Ishikawa (cell line): ENCODE measurements at regions not wholly inside any gene's neighbourhood (a gene's known extent, or its start where the extent isn't known, plus 50 kb on each side); places are given as distances from the start of the nearest gene placed in this dataset.

Source experiments
- CEBPB ChIP-seq: IDR thresholded peaks from 2 replicates; pipeline ENCODE4 v1.6.1; 2012
- CREB1 ChIP-seq: IDR thresholded peaks from 2 replicates; pipeline ENCODE4 v1.6.1; 2012; ENCODE audit warnings: low read depth
- EGR1 ChIP-seq: IDR thresholded peaks from 2 replicates; pipeline ENCODE4 v1.6.1; 2012
- EP300 ChIP-seq: IDR thresholded peaks from 2 replicates; pipeline ENCODE4 v1.6.1; 2012; ENCODE audit warnings: borderline replicate concordance
- FOXM1 ChIP-seq: IDR thresholded peaks from 2 replicates; pipeline ENCODE4 v1.6.1; 2012; ENCODE audit warnings: low read depth, borderline replicate concordance
- NFIC ChIP-seq: IDR thresholded peaks from 2 replicates; pipeline ENCODE4 v1.6.1; 2012
- RAD21 ChIP-seq: IDR thresholded peaks from 2 replicates; pipeline ENCODE4 v1.6.1; 2012; ENCODE audit warnings: low read depth
- REST ChIP-seq: IDR thresholded peaks from 2 replicates; pipeline ENCODE4 v1.6.1; 2012; ENCODE audit warnings: low read depth, mild to moderate bottlenecking
- TAF1 ChIP-seq: IDR thresholded peaks from 2 replicates; pipeline ENCODE4 v1.6.1; 2012; ENCODE audit warnings: low read depth, mild to moderate bottlenecking
- TCF12 ChIP-seq: IDR thresholded peaks from 2 replicates; pipeline ENCODE4 v1.6.1; 2012; ENCODE audit warnings: low read depth
- TEAD4 ChIP-seq: IDR thresholded peaks from 2 replicates; pipeline ENCODE4 v1.6.1; 2012
- USF1 ChIP-seq: IDR thresholded peaks from 2 replicates; pipeline ENCODE4 v1.6.1; 2012
- YY1 ChIP-seq: IDR thresholded peaks from 2 replicates; pipeline ENCODE4 v1.6.1; 2012; ENCODE audit warnings: low read depth
- ZBTB7A ChIP-seq: IDR thresholded peaks from 2 replicates; pipeline ENCODE4 v1.6.1; 2012; ENCODE audit warnings: low read depth
- TF ChIP-seq, protein P1 (sequence below): IDR thresholded peaks from 2 replicates; pipeline ENCODE4 v1.6.1; 2012

DNA sequence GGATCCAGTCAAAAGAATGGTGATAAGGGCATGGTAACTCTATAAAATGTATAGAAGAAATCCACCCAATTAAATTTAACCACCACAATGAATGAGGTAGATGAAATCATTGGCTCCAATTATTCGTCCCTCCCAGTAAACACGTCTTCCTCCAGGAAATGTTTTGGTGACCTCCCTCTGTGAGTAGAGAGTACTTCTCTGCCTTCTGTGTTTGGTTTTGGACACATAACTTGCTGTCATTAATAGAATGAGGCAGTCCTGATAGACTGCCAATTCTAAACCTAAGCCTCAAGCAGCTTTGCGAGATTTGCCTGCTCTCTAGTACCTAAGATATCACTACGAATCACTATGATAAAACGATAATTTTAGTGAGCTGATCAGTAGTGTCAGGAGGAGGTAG, 632.8 kb downstream of the HDGFL1 start:
- TF ChIP-seq CREB1 (no peak), EGR1 (no peak), RAD21 (no peak), ZBTB7A (no peak), EP300 (no peak), YY1 (no peak)
- TF ChIP-seq, protein P1, sequence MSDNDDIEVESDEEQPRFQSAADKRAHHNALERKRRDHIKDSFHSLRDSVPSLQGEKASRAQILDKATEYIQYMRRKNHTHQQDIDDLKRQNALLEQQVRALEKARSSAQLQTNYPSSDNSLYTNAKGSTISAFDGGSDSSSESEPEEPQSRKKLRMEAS, result no peak

DNA sequence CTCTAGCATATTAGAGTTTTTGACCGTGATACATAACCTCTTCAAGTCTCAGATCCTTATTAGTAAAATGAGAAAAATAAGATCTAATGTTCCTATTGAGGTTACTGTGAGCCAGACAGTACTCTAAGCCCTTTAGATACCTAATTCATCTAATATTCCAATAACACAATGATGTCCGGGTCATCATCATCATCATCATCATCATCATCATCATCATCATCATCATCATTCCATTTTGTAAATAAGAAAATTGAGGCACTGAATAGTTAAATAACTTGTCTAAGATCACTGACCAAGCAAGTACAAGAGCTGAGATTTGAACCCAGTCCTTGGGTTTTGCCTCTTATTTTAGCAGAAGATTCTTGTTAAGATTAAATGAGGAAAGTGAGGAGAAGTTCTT, 643.0 kb downstream of the HDGFL1 start:
- TF ChIP-seq FOXM1, result no peak
- TF ChIP-seq ZBTB7A, result no peak
- TF ChIP-seq NFIC, result no peak
- TF ChIP-seq REST, result no peak
- TF ChIP-seq YY1, result no peak
- TF ChIP-seq, protein P1, result no peak
- no peak for TF ChIP-seq TAF1
- no peak for TF ChIP-seq CREB1
- no peak for TF ChIP-seq EGR1
- no peak for TF ChIP-seq USF1
- no peak for TF ChIP-seq TCF12
- no peak for TF ChIP-seq RAD21
- TF ChIP-seq EP300, result no peak
- no peak for TF ChIP-seq TEAD4
- no peak for TF ChIP-seq CEBPB

GRCh38 chr6:23213193-23213592, 643.8 kb downstream of the HDGFL1 start:
- TF ChIP-seq CREB1 (no peak), TEAD4 (no peak), YY1 (no peak), USF1 (no peak), EP300 (no peak), RAD21 (no peak), EGR1 (no peak), TAF1 (no peak), TCF12 (no peak), CEBPB (no peak), NFIC (no peak)

- TF ChIP-seq EGR1 (no peak), USF1 (no peak), ZBTB7A (no peak), YY1 (no peak), REST (no peak), NFIC (no peak), FOXM1 (no peak), CREB1 (no peak), EP300 (no peak), TAF1 (no peak), RAD21 (no peak), TCF12 (no peak), CEBPB (no peak)
- TF ChIP-seq, protein P1, result no peak
These were observed 644.3 kb downstream of the HDGFL1 start for GRCh38 chr6:23213651-23214050.

GRCh38 chr6:23218751-23219150, 649.4 kb downstream of the HDGFL1 start:
- TF ChIP-seq ZBTB7A (no peak), CEBPB (no peak), TCF12 (no peak), YY1 (no peak), TEAD4 (no peak), CREB1 (no peak), FOXM1 (no peak), NFIC (no peak), REST (no peak), RAD21 (no peak), EP300 (no peak), EGR1 (no peak), TAF1 (no peak)
- TF ChIP-seq, protein P1, result no peak
